ENCODE measurements at regions not wholly inside any gene's neighbourhood (a gene's known extent, or its start where the extent isn't known, plus 50 kb on each side); places are given as distances from the start of the nearest gene placed in this dataset.

DNA sequence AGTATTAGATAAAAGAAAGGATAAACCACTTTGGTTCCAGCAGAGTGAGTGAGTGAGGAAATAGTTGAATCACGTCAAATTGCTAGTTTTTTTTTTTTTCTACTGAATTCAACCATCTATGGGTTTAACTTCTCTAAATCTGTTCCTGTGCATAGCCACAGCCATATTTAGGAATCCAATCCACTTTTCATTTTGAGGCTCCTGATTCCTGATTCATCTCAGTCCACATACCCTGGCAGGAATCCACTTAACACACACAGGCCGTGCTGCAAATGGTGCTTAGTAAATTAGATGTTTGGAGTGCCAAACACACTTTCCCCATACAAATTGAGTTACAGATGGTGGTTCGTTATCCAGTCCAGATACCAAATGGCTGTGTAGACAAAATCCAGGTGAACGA, 220.3 kb downstream of the ALDH8A1 start:
- Histone ChIP-seq H4K20me1 (ENCODE audit: insufficient read depth, low read depth, low read length) (no peaks in the 10 kb centered on the region), H3K9me2 (replicated peaks; ENCODE audit: insufficient read depth, low read length) (no peaks in the 10 kb centered on the region), H3K4me3 (ENCODE audit: low read length) (no peak overlapping the region), H3K79me2 (ENCODE audit: low read length) (no peaks in the 10 kb centered on the region), H3K9ac (ENCODE audit: low read length) (no peak overlapping the region), H3K27me3 (ENCODE audit: low read length) (no peaks in the 10 kb centered on the region), H3K9me3 (ENCODE audit: low read length) (no peaks in the 10 kb centered on the region), H2AFZ (ENCODE audit: low read length) (no peak overlapping the region), H3K4me2 (ENCODE audit: low read depth, low read length, poor library complexity, severe bottlenecking) (no peak overlapping the region), H3K27ac (ENCODE audit: low read length) (no peak overlapping the region), H3K36me3 (ENCODE audit: insufficient read depth, low read length) (no peaks in the 10 kb centered on the region), H3K4me1 (ENCODE audit: low read length) (no peaks in the 10 kb centered on the region)
- DNase-seq, result no peak

- Histone ChIP-seq H3K9me3 (ENCODE audit: low read length) (no peaks in the 10 kb centered on the region), H2AFZ (ENCODE audit: low read length) (no peak overlapping the region), H3K9ac (ENCODE audit: low read length) (no peak overlapping the region), H3K27ac (ENCODE audit: low read length) (no peak overlapping the region), H3K4me1 (ENCODE audit: low read length) (no peaks in the 10 kb centered on the region), H3K4me3 (ENCODE audit: low read length) (no peak overlapping the region), H3K27me3 (ENCODE audit: low read length) (no peaks in the 10 kb centered on the region), H3K4me2 (ENCODE audit: low read depth, low read length, poor library complexity, severe bottlenecking) (no peak overlapping the region), H3K36me3 (ENCODE audit: insufficient read depth, low read length) (no peaks in the 10 kb centered on the region), H4K20me1 (ENCODE audit: insufficient read depth, low read depth, low read length) (no peaks in the 10 kb centered on the region), H3K79me2 (ENCODE audit: low read length) (no peaks in the 10 kb centered on the region), H3K9me2 (replicated peaks; ENCODE audit: insufficient read depth, low read length) (no peaks in the 10 kb centered on the region)
- DNase-seq, result no peak
These were observed 222.8 kb downstream of the ALDH8A1 start for GRCh38 chr6:134727081-134727480.

GRCh38 chr6:134725590-134725989, 224.3 kb downstream of the ALDH8A1 start:
- Histone ChIP-seq H3K36me3 (ENCODE audit: insufficient read depth, low read length) (no peaks in the 10 kb centered on the region), H3K9ac (ENCODE audit: low read length) (no peak overlapping the region), H3K4me2 (ENCODE audit: low read depth, low read length, poor library complexity, severe bottlenecking) (no peak overlapping the region), H4K20me1 (ENCODE audit: insufficient read depth, low read depth, low read length) (no peaks in the 10 kb centered on the region), H3K9me2 (replicated peaks; ENCODE audit: insufficient read depth, low read length) (no peaks in the 10 kb centered on the region), H3K9me3 (ENCODE audit: low read length) (no peaks in the 10 kb centered on the region), H3K27me3 (ENCODE audit: low read length) (no peaks in the 10 kb centered on the region), H3K4me3 (ENCODE audit: low read length) (no peak overlapping the region), H3K27ac (ENCODE audit: low read length) (no peak overlapping the region), H3K4me1 (ENCODE audit: low read length) (no peaks in the 10 kb centered on the region), H2AFZ (ENCODE audit: low read length) (no peak overlapping the region), H3K79me2 (ENCODE audit: low read length) (no peaks in the 10 kb centered on the region)
- no peak for DNase-seq

GRCh38 chr6:134724771-134725340, 225.0 kb downstream of the ALDH8A1 start:
- DNase-seq, result no peak
- H3K27me3 ChIP-seq (ENCODE audit: low read length), result no peaks in the 10 kb centered on the region
- no peaks in the 10 kb centered on the region for H3K4me1 ChIP-seq (ENCODE audit: low read length)
- H3K9ac ChIP-seq (ENCODE audit: low read length), result no peak overlapping the region
- H2AFZ ChIP-seq (ENCODE audit: low read length), result no peak overlapping the region
- H3K27ac ChIP-seq (ENCODE audit: low read length), result no peak overlapping the region
- no peaks in the 10 kb centered on the region for H4K20me1 ChIP-seq (ENCODE audit: insufficient read depth, low read depth, low read length)
- H3K36me3 ChIP-seq (ENCODE audit: insufficient read depth, low read length), result no peaks in the 10 kb centered on the region
- no peaks in the 10 kb centered on the region for H3K79me2 ChIP-seq (ENCODE audit: low read length)
- H3K4me3 ChIP-seq (ENCODE audit: low read length), result no peak overlapping the region
- H3K9me2 ChIP-seq (replicated peaks; ENCODE audit: insufficient read depth, low read length), result no peaks in the 10 kb centered on the region
- H3K9me3 ChIP-seq (ENCODE audit: low read length), result no peaks in the 10 kb centered on the region
- no peak overlapping the region for H3K4me2 ChIP-seq (ENCODE audit: low read depth, low read length, poor library complexity, severe bottlenecking)

DNA sequence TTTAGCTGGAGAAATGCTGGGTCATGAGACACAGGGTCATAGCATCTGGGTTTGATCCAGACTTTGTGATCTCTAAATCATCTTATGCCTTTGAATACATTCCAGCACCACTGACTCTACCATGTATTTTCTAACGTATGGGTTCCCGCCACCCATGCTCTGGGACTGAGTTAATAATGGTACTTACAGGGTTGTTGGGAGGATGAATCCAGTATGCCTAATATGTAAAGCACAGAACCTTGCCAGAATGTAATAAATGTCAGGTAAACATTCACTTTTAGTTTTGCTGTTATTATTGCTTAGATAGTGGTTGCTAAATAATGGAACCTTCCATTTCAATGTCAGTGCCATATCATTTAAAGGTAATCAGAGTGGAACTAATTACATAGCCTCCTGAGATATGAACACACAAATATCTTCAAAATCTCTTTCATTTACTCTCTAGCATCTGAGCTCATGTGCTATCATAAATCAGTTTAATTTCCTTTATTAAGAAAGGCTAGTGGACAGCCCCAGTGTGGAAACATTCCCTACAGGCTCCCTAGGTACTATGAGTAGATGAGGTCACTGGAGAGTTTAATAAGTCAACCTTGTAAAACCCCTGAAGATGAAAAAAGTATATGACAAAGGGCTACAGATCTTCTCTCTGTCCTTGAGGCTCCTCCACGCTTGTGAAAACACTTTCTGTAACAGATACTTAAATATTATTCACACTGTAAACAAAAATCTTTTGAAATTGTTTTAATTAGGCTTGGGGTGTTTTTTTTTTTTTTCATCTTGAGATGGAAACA, 226.6 kb downstream of the ALDH8A1 start:
- no peak overlapping the region for H3K4me3 ChIP-seq (ENCODE audit: low read length)
- no peaks in the 10 kb centered on the region for H3K27me3 ChIP-seq (ENCODE audit: low read length)
- H3K4me1 ChIP-seq (ENCODE audit: low read length), result no peaks in the 10 kb centered on the region
- H3K4me2 ChIP-seq (ENCODE audit: low read depth, low read length, poor library complexity, severe bottlenecking), result no peak overlapping the region
- no peak for DNase-seq
- H3K27ac ChIP-seq (ENCODE audit: low read length), result no peak overlapping the region
- H2AFZ ChIP-seq (ENCODE audit: low read length), result no peak overlapping the region
- no peak overlapping the region for H3K9ac ChIP-seq (ENCODE audit: low read length)
- no peaks in the 10 kb centered on the region for H3K36me3 ChIP-seq (ENCODE audit: insufficient read depth, low read length)
- no peaks in the 10 kb centered on the region for H4K20me1 ChIP-seq (ENCODE audit: insufficient read depth, low read depth, low read length)
- no peaks in the 10 kb centered on the region for H3K9me3 ChIP-seq (ENCODE audit: low read length)
- H3K79me2 ChIP-seq (ENCODE audit: low read length), result no peaks in the 10 kb centered on the region
- no peaks in the 10 kb centered on the region for H3K9me2 ChIP-seq (replicated peaks; ENCODE audit: insufficient read depth, low read length)

DNA sequence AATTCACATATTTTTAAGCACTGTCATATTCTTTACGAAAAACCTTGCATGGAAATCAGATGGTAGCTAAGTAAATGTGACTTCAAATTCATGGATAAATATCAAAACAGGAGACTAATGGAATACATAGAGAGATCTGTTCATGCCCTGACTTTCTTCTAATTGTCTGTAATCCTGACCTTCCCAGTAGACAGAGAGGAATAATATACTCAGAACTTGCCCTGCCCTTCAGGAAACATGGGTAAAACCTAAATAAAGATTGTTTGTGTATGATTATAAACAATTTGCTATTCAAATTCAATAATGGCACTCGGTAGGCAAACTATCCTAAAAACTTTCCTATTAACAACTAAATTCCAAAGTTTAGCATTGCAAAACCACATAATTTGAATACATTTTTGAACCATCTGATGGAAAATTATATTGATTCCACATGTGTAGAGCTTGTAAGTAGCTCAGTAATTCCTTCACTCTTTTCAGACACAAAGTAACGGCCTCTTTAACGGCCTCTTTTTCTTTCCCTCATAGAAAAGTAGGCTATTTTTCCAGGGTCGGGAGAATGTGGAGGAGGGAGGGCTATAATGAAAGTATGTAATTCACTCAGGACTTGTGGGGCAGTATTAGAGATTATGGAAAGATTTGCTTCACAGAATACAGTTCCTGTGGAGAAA, 227.6 kb downstream of the ALDH8A1 start:
- DNase-seq, result no peak
- Histone ChIP-seq H3K27me3 (ENCODE audit: low read length) (no peaks in the 10 kb centered on the region), H3K9ac (ENCODE audit: low read length) (no peak overlapping the region), H2AFZ (ENCODE audit: low read length) (no peak overlapping the region), H3K4me1 (ENCODE audit: low read length) (no peaks in the 10 kb centered on the region), H3K79me2 (ENCODE audit: low read length) (no peaks in the 10 kb centered on the region), H3K9me2 (replicated peaks; ENCODE audit: insufficient read depth, low read length) (no peaks in the 10 kb centered on the region), H3K4me3 (ENCODE audit: low read length) (no peak overlapping the region), H3K4me2 (ENCODE audit: low read depth, low read length, poor library complexity, severe bottlenecking) (no peak overlapping the region), H4K20me1 (ENCODE audit: insufficient read depth, low read depth, low read length) (no peaks in the 10 kb centered on the region), H3K27ac (ENCODE audit: low read length) (no peak overlapping the region), H3K9me3 (ENCODE audit: low read length) (no peaks in the 10 kb centered on the region), H3K36me3 (ENCODE audit: insufficient read depth, low read length) (no peaks in the 10 kb centered on the region)

DNA sequence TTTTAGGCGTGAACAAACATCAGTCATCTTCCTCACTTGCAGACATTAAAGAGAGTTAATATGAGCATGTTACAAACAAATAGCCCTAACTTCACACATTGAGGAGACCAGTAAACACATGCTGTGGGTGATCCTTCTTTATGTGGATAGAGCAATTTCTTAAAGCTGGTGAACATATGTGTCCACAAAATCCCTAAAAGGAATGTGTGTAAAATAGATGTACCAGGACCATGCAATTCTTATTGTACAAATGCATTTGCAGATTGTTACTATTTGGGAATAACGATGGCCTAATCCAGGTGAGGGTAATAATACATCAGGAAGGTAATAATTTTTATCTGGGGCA, 228.9 kb downstream of the ALDH8A1 start:
- H2AFZ ChIP-seq (ENCODE audit: low read length), result no peak overlapping the region
- H3K79me2 ChIP-seq (ENCODE audit: low read length), result no peaks in the 10 kb centered on the region
- no peaks in the 10 kb centered on the region for H3K9me3 ChIP-seq (ENCODE audit: low read length)
- H3K9ac ChIP-seq (ENCODE audit: low read length), result no peak overlapping the region
- DNase-seq, result no peak
- H3K4me2 ChIP-seq (ENCODE audit: low read depth, low read length, poor library complexity, severe bottlenecking), result no peak overlapping the region
- H3K36me3 ChIP-seq (ENCODE audit: insufficient read depth, low read length), result no peaks in the 10 kb centered on the region
- no peaks in the 10 kb centered on the region for H3K27me3 ChIP-seq (ENCODE audit: low read length)
- no peak overlapping the region for H3K27ac ChIP-seq (ENCODE audit: low read length)
- H4K20me1 ChIP-seq (ENCODE audit: insufficient read depth, low read depth, low read length), result no peaks in the 10 kb centered on the region
- H3K4me3 ChIP-seq (ENCODE audit: low read length), result no peak overlapping the region
- H3K9me2 ChIP-seq (replicated peaks; ENCODE audit: insufficient read depth, low read length), result no peaks in the 10 kb centered on the region
- H3K4me1 ChIP-seq (ENCODE audit: low read length), result no peaks in the 10 kb centered on the region

GRCh38 chr6:134720353-134721059, 229.4 kb downstream of the ALDH8A1 start:
- no peaks in the 10 kb centered on the region for H3K9me2 ChIP-seq (replicated peaks; ENCODE audit: insufficient read depth, low read length)
- no peaks in the 10 kb centered on the region for H3K4me1 ChIP-seq (ENCODE audit: low read length)
- no peaks in the 10 kb centered on the region for H4K20me1 ChIP-seq (ENCODE audit: insufficient read depth, low read depth, low read length)
- no peak overlapping the region for H3K27ac ChIP-seq (ENCODE audit: low read length)
- H3K9ac ChIP-seq (ENCODE audit: low read length), result no peak overlapping the region
- no peaks in the 10 kb centered on the region for H3K36me3 ChIP-seq (ENCODE audit: insufficient read depth, low read length)
- H3K27me3 ChIP-seq (ENCODE audit: low read length), result no peaks in the 10 kb centered on the region
- no peak overlapping the region for H3K4me2 ChIP-seq (ENCODE audit: low read depth, low read length, poor library complexity, severe bottlenecking)
- no peak overlapping the region for H2AFZ ChIP-seq (ENCODE audit: low read length)
- H3K79me2 ChIP-seq (ENCODE audit: low read length), result no peaks in the 10 kb centered on the region
- H3K9me3 ChIP-seq (ENCODE audit: low read length), result no peaks in the 10 kb centered on the region
- no peak overlapping the region for H3K4me3 ChIP-seq (ENCODE audit: low read length)
- no peak for DNase-seq

Data from Karpas-422 (cell line).